Activated T-cell treated with anti-CD3 and anti-CD28 coated beads, Interleukin-2, amount 50 U/mL, for 72 hours (primary cell): ENCODE measurements at regions not wholly inside any gene's neighbourhood (a gene's known extent, or its start where the extent isn't known, plus 50 kb on each side); places are given as distances from the start of the nearest gene placed in this dataset.

ENCODE experiments used
- ATAC-seq, 2 donors: fragments of 150-1000 bp; cut with Tn5 transposase; replicated peaks in 1 of 2; 2 replicates each; pipeline ENCODE4 v1.10.0; 2021; ENCODE audit warnings: moderate library complexity in 2 of 2, mild to moderate bottlenecking in 1 of 2
- DNase-seq, 2 donors: peaks; one replicate each; pipeline ENCODE4 v3.0.0; 2021 to 2022; ENCODE audit warnings: mixed read lengths in 1 of 2
- H3K27ac Mint-ChIP-seq: one replicate; pipeline ENCODE4 v1.8.0; 2022; ENCODE audit warnings: mild to moderate bottlenecking, moderate library complexity, mixed read lengths
- H3K27me3 Mint-ChIP-seq: one replicate; pipeline ENCODE4 v1.8.0; 2022; ENCODE audit warnings: low read depth, mixed read lengths
- H3K36me3 Mint-ChIP-seq, 2 donors: one replicate each; pipeline ENCODE4 v1.8.0; 2022; ENCODE audit warnings: mixed read lengths in 2 of 2, mild to moderate bottlenecking in 1 of 2; ENCODE audit not compliant: insufficient read depth in 2 of 2
- H3K4me1 Mint-ChIP-seq: one replicate; pipeline ENCODE4 v1.8.0; 2022; ENCODE audit warnings: low read depth, mixed read lengths
- H3K4me3 Mint-ChIP-seq, 2 donors: one replicate each; pipeline ENCODE4 v1.8.0; 2022; ENCODE audit warnings: mild to moderate bottlenecking in 2 of 2, mixed read lengths in 2 of 2, moderate library complexity in 2 of 2
- H3K9me3 Mint-ChIP-seq, 2 donors: one replicate each; pipeline ENCODE4 v1.8.0; 2022; ENCODE audit warnings: mixed read lengths in 2 of 2

GRCh38 chr7:70923181-70923845 is 208.6 kb upstream of the GALNT17 start:
- Mint-ChIP-seq H3K4me3 (no peak overlapping the region), H3K27me3 (no peaks in the 10 kb centered on the region), H3K27ac (no peak overlapping the region), H3K9me3 (peaks cover 2 to 5% of the 10 kb centered on the region in 2 donors), H3K4me1 (no peaks in the 10 kb centered on the region), H3K36me3 (no peaks in the 10 kb centered on the region)
- no peak for DNase-seq
- no peak for ATAC-seq

GRCh38 chr7:70925411-70926115 is 206.4 kb upstream of the GALNT17 start:
- no peaks in the 10 kb centered on the region for H3K4me1 Mint-ChIP-seq
- H3K9me3 Mint-ChIP-seq: peaks cover 2 to 9% of the 10 kb centered on the region in 2 donors

GRCh38 chr7:70926666-70927065 is 205.3 kb upstream of the GALNT17 start:
- Mint-ChIP-seq H3K27ac (no peak overlapping the region), H3K4me3 (no peak overlapping the region), H3K36me3 (no peaks in the 10 kb centered on the region), H3K27me3 (no peaks in the 10 kb centered on the region), H3K4me1 (no peaks in the 10 kb centered on the region), H3K9me3 (peaks cover 2 to 9% of the 10 kb centered on the region in 2 donors)
- DNase-seq (no peak), ATAC-seq (no peak)

More at GRCh38 chr7:70925411-70926115, 206.4 kb upstream of the GALNT17 start:
- DNase-seq (no peak), ATAC-seq (no peak)
- no peaks in the 10 kb centered on the region for H3K27me3 Mint-ChIP-seq
- H3K4me3 Mint-ChIP-seq: no peak overlapping the region
- no peaks in the 10 kb centered on the region for H3K36me3 Mint-ChIP-seq
- no peak overlapping the region for H3K27ac Mint-ChIP-seq

GRCh38 chr7:70935311-70935710 is 196.6 kb upstream of the GALNT17 start:
- no peak for ATAC-seq
- H3K4me1 Mint-ChIP-seq: no peaks in the 10 kb centered on the region
- DNase-seq: no peak
- peaks cover 7 to 8% of the 10 kb centered on the region in 2 donors for H3K9me3 Mint-ChIP-seq
- no peak overlapping the region for H3K4me3 Mint-ChIP-seq
- no peak overlapping the region for H3K27ac Mint-ChIP-seq
- no peaks in the 10 kb centered on the region for H3K27me3 Mint-ChIP-seq
- peaks cover 2 to 5% of the 10 kb centered on the region in 2 donors for H3K36me3 Mint-ChIP-seq

- peaks cover 2 to 5% of the 10 kb centered on the region in 2 donors for H3K36me3 Mint-ChIP-seq
- no peak overlapping the region for H3K27ac Mint-ChIP-seq
- no peaks in the 10 kb centered on the region for H3K4me1 Mint-ChIP-seq
- peaks cover 7 to 8% of the 10 kb centered on the region in 2 donors for H3K9me3 Mint-ChIP-seq
- DNase-seq: no peak
- H3K27me3 Mint-ChIP-seq: no peaks in the 10 kb centered on the region
- no peak overlapping the region for H3K4me3 Mint-ChIP-seq
- ATAC-seq: no peak
These were observed 196.1 kb upstream of the GALNT17 start for GRCh38 chr7:70935854-70936253.

- Mint-ChIP-seq H3K4me1 (no peaks in the 10 kb centered on the region), H3K27me3 (no peaks in the 10 kb centered on the region), H3K36me3 (peaks cover 2 to 5% of the 10 kb centered on the region in 2 donors), H3K9me3 (peaks cover 7 to 11% of the 10 kb centered on the region in 2 donors), H3K27ac (no peak overlapping the region), H3K4me3 (no peak overlapping the region)
- DNase-seq: no peak
- ATAC-seq: no peak
These were observed 194.5 kb upstream of the GALNT17 start for GRCh38 chr7:70937424-70937823.

- Mint-ChIP-seq H3K4me3 (no peak overlapping the region), H3K36me3 (peaks cover 2 to 5% of the 10 kb centered on the region in 2 donors), H3K9me3 (peaks cover 11 to 20% of the 10 kb centered on the region in 2 donors), H3K4me1 (no peaks in the 10 kb centered on the region), H3K27ac (no peak overlapping the region), H3K27me3 (no peaks in the 10 kb centered on the region)
- no peak for ATAC-seq
- DNase-seq: no peak
These were observed 191.3 kb upstream of the GALNT17 start for GRCh38 chr7:70940597-70940996.

GRCh38 chr7:70942791-70943190 is 189.2 kb upstream of the GALNT17 start:
- H3K4me1 Mint-ChIP-seq: no peaks in the 10 kb centered on the region
- DNase-seq (no peak), ATAC-seq (no peak)
- no peak overlapping the region for H3K4me3 Mint-ChIP-seq
- H3K27me3 Mint-ChIP-seq: no peaks in the 10 kb centered on the region
- H3K9me3 Mint-ChIP-seq: peaks cover 8 to 14% of the 10 kb centered on the region in 2 donors
- no peaks in the 10 kb centered on the region for H3K36me3 Mint-ChIP-seq
- no peak overlapping the region for H3K27ac Mint-ChIP-seq

GRCh38 chr7:70944516-70944915 is 187.4 kb upstream of the GALNT17 start:
- no peak for DNase-seq
- H3K4me1 Mint-ChIP-seq: no peaks in the 10 kb centered on the region
- no peaks in the 10 kb centered on the region for H3K36me3 Mint-ChIP-seq
- ATAC-seq: no peak
- no peak overlapping the region for H3K27ac Mint-ChIP-seq
- no peaks in the 10 kb centered on the region for H3K27me3 Mint-ChIP-seq
- H3K9me3 Mint-ChIP-seq: peaks cover 7 to 11% of the 10 kb centered on the region in 2 donors
- no peak overlapping the region for H3K4me3 Mint-ChIP-seq

GRCh38 chr7:70947181-70947580 is 184.8 kb upstream of the GALNT17 start:
- H3K4me3 Mint-ChIP-seq: no peak overlapping the region
- H3K27me3 Mint-ChIP-seq: no peaks in the 10 kb centered on the region
- DNase-seq (no peak), ATAC-seq (no peak)
- peaks cover 9 to 11% of the 10 kb centered on the region in 2 donors for H3K9me3 Mint-ChIP-seq
- peaks cover 2% of the 10 kb centered on the region in 2 donors for H3K36me3 Mint-ChIP-seq
- no peak overlapping the region for H3K27ac Mint-ChIP-seq
- H3K4me1 Mint-ChIP-seq: no peaks in the 10 kb centered on the region

GRCh38 chr7:70949862-70950261 is 182.1 kb upstream of the GALNT17 start:
- Mint-ChIP-seq H3K4me3 (no peak overlapping the region), H3K27ac (no peak overlapping the region), H3K27me3 (no peaks in the 10 kb centered on the region), H3K4me1 (no peaks in the 10 kb centered on the region), H3K36me3 (peaks cover 2% of the 10 kb centered on the region in 2 donors), H3K9me3 (peaks cover 2 to 6% of the 10 kb centered on the region in 2 donors)
- ATAC-seq: no peak
- DNase-seq: no peak

GRCh38 chr7:70951271-70951962 is 180.5 kb upstream of the GALNT17 start:
- Mint-ChIP-seq H3K27ac (no peak overlapping the region), H3K9me3 (peaks cover 2 to 6% of the 10 kb centered on the region in 2 donors), H3K36me3 (peaks cover 2% of the 10 kb centered on the region in 2 donors), H3K27me3 (no peaks in the 10 kb centered on the region), H3K4me1 (no peaks in the 10 kb centered on the region), H3K4me3 (no peak overlapping the region)
- DNase-seq (no peak), ATAC-seq (no peak)

- Mint-ChIP-seq H3K9me3 (peaks cover 2 to 6% of the 10 kb centered on the region in 2 donors), H3K27me3 (no peaks in the 10 kb centered on the region), H3K36me3 (peaks cover 2% of the 10 kb centered on the region in 2 donors), H3K4me1 (no peaks in the 10 kb centered on the region), H3K27ac (no peak overlapping the region), H3K4me3 (no peak overlapping the region)
- ATAC-seq: no peak
- DNase-seq: no peak
These were observed 179.6 kb upstream of the GALNT17 start for GRCh38 chr7:70952311-70952710.
